IMR-90 (cell line): ENCODE measurements at regions not wholly inside any gene's neighbourhood (a gene's known extent, or its start where the extent isn't known, plus 50 kb on each side); places are given as distances from the start of the nearest gene placed in this dataset.

ENCODE experiments used
- ATAC-seq: fragments of 200-7000 bp; cut with Tn5 transposase; 2 replicates; pipeline ENCODE4 v1.9.1; 2020; ENCODE audit warnings: low read depth, mild to moderate bottlenecking, moderate library complexity
- BruUV-seq: library from RNA; stranded (reverse); fragments of 400-500 nt; replicated peaks from 2 replicates; lab custom pipeline; 2021; lab: Mats Ljungman, UMichigan
- CTCF ChIA-PET: fragments of 300-600 bp; formaldehyde crosslinking; extraction: SDS; loops from one replicate; lab custom pipeline; 2021; ENCODE audit warnings: antibody characterized with exemption; lab: Yijun Ruan, JAX
- POLR2A ChIA-PET: fragments of 300-600 bp; sonication (Branson Sonifier 250); formaldehyde crosslinking; loops from one replicate; lab custom pipeline; 2022; ENCODE audit warnings: antibody characterized with exemption; ENCODE audit not compliant: unreplicated experiment; lab: Charles Lee
- DNase-seq: peaks from one replicate; pipeline ENCODE4 v3.0.0; 2013
- H2AFZ ChIP-seq: replicated peaks from 2 replicates; pipeline ENCODE3; 2013; ENCODE audit warnings: low read length, mild to moderate bottlenecking; ENCODE audit not compliant: poor library complexity
- H2AK5ac ChIP-seq: 2 replicates; pipeline ENCODE4 v1.6.1; 2013; ENCODE audit warnings: low read depth, low read length, inconsistent platforms
- H2AK9ac ChIP-seq: replicated peaks from 2 replicates; pipeline ENCODE3; 2013; ENCODE audit warnings: mild to moderate bottlenecking, low read depth, low read length, moderate library complexity; ENCODE audit not compliant: poor library complexity
- H2BK120ac ChIP-seq: 2 replicates; pipeline ENCODE4 v1.6.1; 2013; ENCODE audit warnings: low read depth, low read length, inconsistent platforms
- H2BK15ac ChIP-seq: 3 replicates; pipeline ENCODE4 v1.6.1; 2013; ENCODE audit warnings: low read depth, low read length, inconsistent platforms
- H2BK20ac ChIP-seq: 2 replicates; pipeline ENCODE4 v1.6.1; 2013; ENCODE audit warnings: low read depth, mild to moderate bottlenecking, inconsistent platforms, low read length, moderate library complexity
- H2BK5ac ChIP-seq: 2 replicates; pipeline ENCODE4 v1.6.1; 2013; ENCODE audit warnings: mild to moderate bottlenecking, low read depth, low read length, inconsistent platforms; ENCODE audit not compliant: poor library complexity, severe bottlenecking
- H3K14ac ChIP-seq: replicated peaks from 2 replicates; pipeline ENCODE4 v1.6.1; 2013; ENCODE audit warnings: low read depth, low read length, inconsistent platforms
- H3K18ac ChIP-seq: 2 replicates; pipeline ENCODE4 v1.6.1; 2013; ENCODE audit warnings: low read depth, low read length, control low read depth
- H3K23ac ChIP-seq: 2 replicates; pipeline ENCODE4 v1.6.1; 2013; ENCODE audit warnings: low read depth, low read length, inconsistent platforms
- H3K27ac ChIP-seq: 2 replicates; pipeline ENCODE4 v1.5.1; 2013; ENCODE audit warnings: mild to moderate bottlenecking, control low read depth, low read length; ENCODE audit not compliant: insufficient read depth
- H3K27me3 ChIP-seq: 2 replicates; pipeline ENCODE4 v1.6.1; 2013; ENCODE audit warnings: low read length; ENCODE audit not compliant: control insufficient read depth, insufficient read depth
- H3K36me3 ChIP-seq: 2 replicates; pipeline ENCODE4 v1.6.1; 2013; ENCODE audit warnings: low read length, mixed read lengths; ENCODE audit not compliant: control insufficient read depth, insufficient read depth
- H3K4ac ChIP-seq: 2 replicates; pipeline ENCODE4 v1.6.1; 2013; ENCODE audit warnings: low read depth, low read length, inconsistent platforms
- H3K4me1 ChIP-seq: 2 replicates; pipeline ENCODE4 v1.6.1; 2013; ENCODE audit warnings: low read length, mixed read lengths; ENCODE audit not compliant: control insufficient read depth, insufficient read depth
- H3K4me2 ChIP-seq: 2 replicates; pipeline ENCODE4 v1.6.1; 2013; ENCODE audit warnings: low read depth, mild to moderate bottlenecking, control low read depth, low read length, moderate library complexity
- H3K4me3 ChIP-seq: 2 replicates; pipeline ENCODE4 v1.5.1; 2013; ENCODE audit warnings: low read depth, mild to moderate bottlenecking, control low read depth, low read length, moderate library complexity; ENCODE audit not compliant: insufficient read depth
- H3K56ac ChIP-seq: 2 replicates; pipeline ENCODE4 v1.6.1; 2013; ENCODE audit warnings: low read length, inconsistent platforms; ENCODE audit not compliant: insufficient read depth; ENCODE audit errors: extremely low read depth
- H3K79me1 ChIP-seq, 2 experiments: 2 replicates each; pipeline ENCODE4 v1.6.1; 2013; ENCODE audit warnings: low read length in 2 of 2, inconsistent platforms in 1 of 2, low read depth in 1 of 2
- H3K9ac ChIP-seq: 2 replicates; pipeline ENCODE4 v1.6.1; 2013; ENCODE audit warnings: low read depth, low read length, control low read depth
- H3K9me1 ChIP-seq: 2 replicates; pipeline ENCODE4 v1.6.1; 2013; ENCODE audit warnings: low read length, inconsistent platforms; ENCODE audit not compliant: insufficient read depth
- H3K9me3 ChIP-seq: 2 replicates; pipeline ENCODE4 v1.6.1; 2013; ENCODE audit warnings: low read length; ENCODE audit not compliant: control insufficient read depth, insufficient read depth
- H4K20me1 ChIP-seq: 2 replicates; pipeline ENCODE4 v1.6.1; 2013; ENCODE audit warnings: low read length, inconsistent platforms; ENCODE audit not compliant: insufficient read depth
- H4K5ac ChIP-seq: 2 replicates; pipeline ENCODE4 v1.6.1; 2013; ENCODE audit warnings: mild to moderate bottlenecking, low read depth, low read length, control low read depth
- H4K8ac ChIP-seq, 2 experiments: 2 replicates each; pipeline ENCODE4 v1.6.1; 2013; ENCODE audit warnings: low read depth in 2 of 2, low read length in 2 of 2, control low read depth in 1 of 2, inconsistent platforms in 1 of 2
- H4K91ac ChIP-seq: 2 replicates; pipeline ENCODE4 v1.6.1; 2013; ENCODE audit warnings: low read depth, low read length, inconsistent platforms; ENCODE audit not compliant: insufficient read depth
- BHLHE40 ChIP-seq: fragments of 150-350 bp; IDR thresholded peaks from 2 replicates; pipeline ENCODE4 v1.6.1; 2016; ENCODE audit warnings: mild to moderate bottlenecking, low read depth, low read length
- CEBPB ChIP-seq: IDR thresholded peaks from 2 replicates; pipeline ENCODE4 v1.6.1; 2012; ENCODE audit warnings: low read depth, low read length, improper control_type of control experiment
- CHD1 ChIP-seq: IDR thresholded peaks from 2 replicates; pipeline ENCODE4 v1.6.1; 2012; ENCODE audit warnings: low read depth, low read length, improper control_type of control experiment
- CTCF ChIP-seq: conservative IDR thresholded peaks from 2 replicates; pipeline ENCODE4 v1.5.1; 2012; ENCODE audit warnings: mild to moderate bottlenecking, low read depth, low read length, improper control_type of control experiment
- ELK1 ChIP-seq: fragments of 150-350 bp; IDR thresholded peaks from 2 replicates; pipeline ENCODE4 v1.6.1; 2016; ENCODE audit warnings: low read depth, mild to moderate bottlenecking, low read length, moderate library complexity, borderline replicate concordance
- FOS ChIP-seq: fragments of 150-350 bp; IDR thresholded peaks from 2 replicates; pipeline ENCODE4 v1.6.1; 2016; ENCODE audit warnings: low read depth, low read length
- MAFK ChIP-seq: IDR thresholded peaks from 2 replicates; pipeline ENCODE4 v1.6.1; 2012; ENCODE audit warnings: low read depth, low read length, improper control_type of control experiment
- MAZ ChIP-seq: IDR thresholded peaks from 2 replicates; pipeline ENCODE4 v1.6.1; 2012; ENCODE audit warnings: low read depth, mild to moderate bottlenecking, low read length, improper control_type of control experiment, moderate library complexity, borderline replicate concordance
- MXI1 ChIP-seq: IDR thresholded peaks from 2 replicates; pipeline ENCODE4 v1.6.1; 2012; ENCODE audit warnings: low read depth, mild to moderate bottlenecking, low read length, moderate library complexity, borderline replicate concordance
- NFE2L2 ChIP-seq: fragments of 150-350 bp; IDR thresholded peaks from 2 replicates; pipeline ENCODE4 v1.6.1; 2016; ENCODE audit warnings: low read depth, mild to moderate bottlenecking, low read length
- POLR2A ChIP-seq: IDR thresholded peaks from 2 replicates; pipeline ENCODE4 v1.6.1; 2012; ENCODE audit warnings: mild to moderate bottlenecking, low read depth, low read length
- RAD21 ChIP-seq: IDR thresholded peaks from 2 replicates; pipeline ENCODE4 v1.6.1; 2012; ENCODE audit warnings: low read length, improper control_type of control experiment
- RCOR1 ChIP-seq: IDR thresholded peaks from 2 replicates; pipeline ENCODE4 v1.6.1; 2012; ENCODE audit warnings: mild to moderate bottlenecking, low read length, improper control_type of control experiment; ENCODE audit not compliant: insufficient replicate concordance
- RFX5 ChIP-seq: IDR thresholded peaks from 2 replicates; pipeline ENCODE4 v1.8.0; 2012; ENCODE audit warnings: low read depth, mild to moderate bottlenecking, low read length, moderate library complexity
- SMC3 ChIP-seq: fragments of 150-350 bp; IDR thresholded peaks from 2 replicates; pipeline ENCODE4 v1.6.1; 2016; ENCODE audit warnings: low read depth, mild to moderate bottlenecking, antibody characterized with exemption, low read length, moderate library complexity
- USF2 ChIP-seq: fragments of 150-350 bp; IDR thresholded peaks from 2 replicates; pipeline ENCODE4 v1.6.1; 2017; ENCODE audit warnings: mild to moderate bottlenecking, antibody characterized with exemption, low read length, low read depth
- WGBS, 2 experiments: methylation state at CpG; one replicate each; pipeline versions ENCODE4 v1.1.5 to v1.1.7; 2013; ENCODE audit warnings: missing lambda C conversion rate in 2 of 2; ENCODE audit not compliant: insufficient read length in 1 of 2; ENCODE audit errors: extremely low coverage in 2 of 2; 5-methylcytosine and 5-hydroxymethylcytosine counted together
- dilution Hi-C: fragments of 300-500 bp; cut with HindIII; formaldehyde crosslinking; loops from one replicate; pipeline ENCODE4 v1.14.3; 2018; ENCODE audit warnings: low sequenced_read_pairs; ENCODE audit not compliant: unreplicated experiment
- in situ Hi-C: fragments of 300-500 bp; cut with MboI; formaldehyde crosslinking; loops from 3 replicates; pipeline ENCODE4 v1.14.3; 2019; ENCODE audit warnings: low sequenced_read_pairs, inconsistent platforms, mixed read lengths
- intact Hi-C: fragments of 100-400 bp; cut with micrococcal nuclease; formaldehyde crosslinking; loops from 2 replicates; pipeline ENCODE4 v1.10.0; 2022

- H2AK9ac ChIP-seq: no peak overlapping the region
- H3K4me3 ChIP-seq: no peak overlapping the region
- DNase-seq (no peak), ATAC-seq (no peak)
- no peaks in the 10 kb centered on the region for H3K4me1 ChIP-seq
- no peak overlapping the region for H3K4me2 ChIP-seq
- no peak overlapping the region for H3K27ac ChIP-seq
- BruUV-seq: no TSS peak
- 67% methylated on average over 1 of the region's 4 CpGs; no CpG with 5 or more reads in 1 of the 2 experiments for WGBS, 2 experiments
- in situ Hi-C loops: no loop called here
- H3K36me3 ChIP-seq: no peaks in the 10 kb centered on the region
- no peak overlapping the region for H4K8ac ChIP-seq
- intact Hi-C loops: no loop called here
- H4K91ac ChIP-seq: no peak overlapping the region
- no peak overlapping the region for H2AK5ac ChIP-seq
- no peak overlapping the region for H2BK20ac ChIP-seq
- no peak overlapping the region for H4K5ac ChIP-seq
- no peak overlapping the region for H3K18ac ChIP-seq
- H3K9ac ChIP-seq: no peak overlapping the region
- TF ChIP-seq CHD1: no peak
- no peak for TF ChIP-seq ELK1
- no peak for TF ChIP-seq CEBPB
- TF ChIP-seq NFE2L2: no peak
- TF ChIP-seq RAD21: no peak
- TF ChIP-seq USF2: no peak
- TF ChIP-seq SMC3: no peak
- no peak for TF ChIP-seq POLR2A
- TF ChIP-seq RFX5: no peak
- no peak for TF ChIP-seq FOS
- TF ChIP-seq MAFK: no peak
- no peak for TF ChIP-seq CTCF
- TF ChIP-seq BHLHE40: no peak
- no peak for TF ChIP-seq RCOR1
- no peak for TF ChIP-seq MXI1
- TF ChIP-seq MAZ: no peak
- no peaks in the 10 kb centered on the region for H3K27me3 ChIP-seq
- no peaks in the 10 kb centered on the region for H4K20me1 ChIP-seq
- no peaks in the 10 kb centered on the region for H3K9me1 ChIP-seq
- no peak overlapping the region for H3K14ac ChIP-seq
- H3K9me3 ChIP-seq: no peaks in the 10 kb centered on the region; the same call in 1 of the 2 replicates
- H3K56ac ChIP-seq: no peak overlapping the region
- no peak overlapping the region for H2BK5ac ChIP-seq
- no peaks in the 10 kb centered on the region for H3K79me1 ChIP-seq
- ChIA-PET POLR2A (no interaction called here), CTCF (no interaction called here)
- H2AFZ ChIP-seq: no peak overlapping the region
- dilution Hi-C loops: no loop called here
- H2BK120ac ChIP-seq: no peak overlapping the region
- H2BK15ac ChIP-seq: no peak overlapping the region
- no peak overlapping the region for H3K4ac ChIP-seq
- no peak overlapping the region for H3K23ac ChIP-seq
Measured at GRCh38 chr2:6297238-6297637, 568.5 kb downstream of the CMPK2 start.
